C1 segment of cervical spinal cord (tissue), 14 donors: ENCODE measurements at regions not wholly inside any gene's neighbourhood (a gene's known extent, or its start where the extent isn't known, plus 50 kb on each side); places are given as distances from the start of the nearest gene placed in this dataset.

Experiments
- DNase-seq, 14 donors: peaks; one replicate each; lab custom pipeline; 2025; lab: John Stamatoyannopoulos, UW

DNA sequence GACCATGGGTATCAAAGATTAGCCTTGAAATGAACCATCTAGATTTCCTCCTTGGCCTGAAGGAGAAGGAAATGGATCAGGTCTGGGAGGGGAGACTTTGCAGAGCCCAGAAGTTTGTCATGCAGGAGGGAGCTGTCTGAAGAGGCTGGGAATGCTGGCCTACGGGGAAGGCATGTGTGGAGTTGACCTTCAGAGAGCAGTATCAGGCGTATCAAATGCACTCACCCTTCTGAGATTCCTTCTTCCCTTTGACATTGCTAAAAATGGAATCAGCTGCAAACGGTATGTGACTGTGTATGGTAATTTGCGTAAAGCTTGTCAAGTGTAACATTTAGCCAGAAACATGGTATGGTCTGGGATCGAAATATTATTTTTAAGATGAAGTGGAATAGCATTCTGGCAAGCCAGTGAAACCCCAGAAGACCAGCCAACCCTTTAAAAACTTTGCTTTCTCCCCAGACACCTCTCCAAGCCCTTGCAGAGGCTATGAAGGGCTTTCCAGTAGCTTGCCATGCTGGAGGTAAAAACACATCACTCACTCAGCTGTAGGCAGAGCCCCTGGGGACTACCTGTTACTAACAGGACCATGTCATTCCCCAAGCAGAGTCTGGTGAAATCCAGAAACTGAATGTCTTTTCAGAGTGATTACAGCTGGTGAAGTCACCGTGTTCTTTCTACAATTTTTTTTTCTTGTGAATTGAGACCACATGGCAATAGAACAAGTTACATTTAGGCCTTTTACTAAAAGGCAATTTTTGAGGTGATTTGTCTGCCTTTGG, 174.7 kb upstream of the SLC24A5 start:
- DNase-seq, result no peak

DNA sequence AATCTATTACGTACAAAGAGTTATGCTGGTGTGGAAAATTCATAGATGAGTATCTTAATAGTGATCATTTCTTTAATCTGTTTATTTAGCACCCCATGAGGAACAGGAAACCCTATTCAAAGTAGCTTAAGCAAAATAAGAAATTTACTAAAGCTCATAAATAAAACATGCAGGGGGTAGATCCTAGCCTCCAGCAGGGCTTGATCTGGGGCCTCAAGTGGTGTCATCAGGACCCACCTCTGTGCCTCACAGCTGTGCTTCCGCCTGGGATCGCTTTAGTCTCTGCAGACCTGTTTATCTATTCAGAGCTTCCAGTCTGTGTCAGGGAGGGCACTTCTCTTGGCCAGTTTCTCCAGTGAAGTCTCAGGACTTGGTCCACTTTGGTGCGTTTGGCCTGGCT, 171.0 kb upstream of the SLC24A5 start:
- no peak for DNase-seq

DNA sequence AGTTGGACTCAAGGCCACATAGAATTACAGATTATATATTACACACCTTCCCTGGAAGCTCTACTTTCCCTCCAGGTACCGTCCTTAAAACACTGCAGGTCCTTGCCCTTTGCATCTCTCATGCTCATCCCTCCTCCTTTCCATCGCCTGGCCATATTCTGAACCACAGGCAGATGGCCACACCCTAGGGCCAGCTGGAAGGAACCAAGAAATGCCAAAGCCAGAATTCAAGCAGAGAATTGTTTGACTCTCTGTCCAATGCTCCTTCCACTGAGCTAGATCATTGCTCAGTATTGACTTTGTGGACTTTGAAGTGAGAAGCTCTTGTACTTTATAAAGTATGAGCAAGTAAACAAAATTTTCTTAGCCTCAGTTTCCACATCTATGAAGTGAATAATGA, 170.3 kb upstream of the SLC24A5 start:
- peak in 1 of 14 donors; percentile 3 for DNase-seq

DNA sequence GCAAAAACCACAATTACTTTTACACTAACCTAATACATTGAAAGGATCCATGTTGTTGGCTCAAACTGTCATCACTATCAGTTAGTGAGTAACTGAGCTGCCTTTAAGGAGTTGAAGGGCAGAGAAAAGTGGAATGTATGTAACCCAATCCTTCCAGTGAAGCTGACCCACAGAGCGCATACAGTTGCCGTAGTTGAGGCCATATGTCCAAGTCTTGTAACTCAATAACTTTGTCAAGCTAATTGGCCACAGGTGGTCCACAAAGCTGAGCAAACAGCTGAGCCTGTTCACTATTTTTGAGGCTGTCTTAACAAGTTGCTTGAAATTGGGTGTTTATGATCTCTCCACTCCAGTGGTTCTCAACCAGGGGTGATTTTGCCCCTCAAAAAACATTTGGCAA, 169.0 kb upstream of the SLC24A5 start:
- no peak for DNase-seq

DNA sequence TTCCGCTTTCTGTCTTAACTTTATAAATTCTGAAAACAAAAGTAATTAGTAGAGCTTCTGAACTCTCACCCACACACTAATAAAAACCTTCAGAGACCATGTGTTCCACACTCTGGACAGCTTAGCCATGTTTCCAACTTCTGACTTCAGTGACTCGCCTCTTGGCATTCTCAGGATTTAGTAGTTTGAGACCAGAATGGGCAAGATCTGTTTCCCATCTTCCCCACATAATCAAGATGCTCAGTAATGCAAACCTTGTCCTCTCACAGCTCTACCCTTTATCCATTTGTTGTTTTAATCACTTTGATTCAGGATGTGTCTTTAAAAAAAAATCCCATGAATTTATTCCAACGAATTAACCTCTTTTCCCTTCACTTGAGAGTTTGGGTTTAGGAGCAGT, 166.6 kb upstream of the SLC24A5 start:
- no peak for DNase-seq

DNA sequence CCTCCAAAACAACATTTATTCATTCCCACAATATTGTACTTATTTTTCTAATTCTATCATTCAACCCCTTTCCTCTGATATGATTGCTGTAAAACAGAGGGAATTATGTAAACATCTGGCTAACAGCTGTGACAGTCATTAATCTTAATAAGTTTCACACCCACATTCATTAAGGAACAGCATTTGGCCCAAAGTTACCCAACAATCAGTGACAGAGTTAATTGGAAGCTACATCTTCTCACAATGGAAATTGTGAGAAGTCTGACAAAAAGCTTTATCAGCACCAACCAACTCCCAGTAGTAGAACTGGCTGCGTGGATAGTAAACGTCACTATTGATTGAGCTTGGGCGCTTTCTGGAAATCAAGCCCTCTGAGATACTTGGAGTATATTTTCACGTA, 165.8 kb upstream of the SLC24A5 start:
- DNase-seq, result no peak

DNA sequence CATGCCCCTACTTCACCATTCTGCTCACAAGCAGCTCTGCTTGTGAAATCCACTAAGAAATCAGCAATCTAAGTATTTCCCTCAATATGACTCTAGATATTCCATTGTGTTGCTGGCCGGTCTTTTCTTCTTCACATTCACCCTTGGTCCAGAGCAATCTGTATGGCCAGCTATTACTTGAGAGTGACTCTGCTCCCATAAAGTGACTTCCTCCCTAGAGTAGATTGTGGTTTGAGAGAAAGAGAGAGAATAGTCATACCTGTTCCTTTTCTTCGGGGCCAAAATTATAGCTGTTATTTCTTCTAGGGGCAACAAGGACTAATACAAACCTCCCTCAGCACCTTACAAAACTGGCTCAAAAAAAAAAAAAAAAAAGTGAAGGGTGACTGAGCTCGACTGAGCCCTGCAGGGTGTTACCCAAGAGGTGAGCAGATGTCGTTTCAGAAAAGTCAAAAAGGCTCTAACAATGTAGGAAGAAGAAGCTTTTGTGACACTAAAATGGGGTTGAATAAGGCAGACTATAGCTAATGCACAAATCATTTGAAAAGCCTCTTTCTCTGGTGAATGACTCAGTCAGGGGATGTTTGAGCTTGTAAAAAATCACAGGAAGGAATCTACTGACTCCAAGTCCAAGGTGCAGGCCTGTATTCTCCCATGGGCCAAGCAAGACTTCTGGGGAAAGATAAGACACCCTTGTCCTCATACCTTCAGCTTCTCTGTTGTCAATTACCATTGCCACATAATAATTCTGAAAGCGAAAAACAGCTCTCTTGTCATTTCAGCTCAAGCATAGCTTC, 161.0 kb upstream of the SLC24A5 start:
- DNase-seq, result no peak

DNA sequence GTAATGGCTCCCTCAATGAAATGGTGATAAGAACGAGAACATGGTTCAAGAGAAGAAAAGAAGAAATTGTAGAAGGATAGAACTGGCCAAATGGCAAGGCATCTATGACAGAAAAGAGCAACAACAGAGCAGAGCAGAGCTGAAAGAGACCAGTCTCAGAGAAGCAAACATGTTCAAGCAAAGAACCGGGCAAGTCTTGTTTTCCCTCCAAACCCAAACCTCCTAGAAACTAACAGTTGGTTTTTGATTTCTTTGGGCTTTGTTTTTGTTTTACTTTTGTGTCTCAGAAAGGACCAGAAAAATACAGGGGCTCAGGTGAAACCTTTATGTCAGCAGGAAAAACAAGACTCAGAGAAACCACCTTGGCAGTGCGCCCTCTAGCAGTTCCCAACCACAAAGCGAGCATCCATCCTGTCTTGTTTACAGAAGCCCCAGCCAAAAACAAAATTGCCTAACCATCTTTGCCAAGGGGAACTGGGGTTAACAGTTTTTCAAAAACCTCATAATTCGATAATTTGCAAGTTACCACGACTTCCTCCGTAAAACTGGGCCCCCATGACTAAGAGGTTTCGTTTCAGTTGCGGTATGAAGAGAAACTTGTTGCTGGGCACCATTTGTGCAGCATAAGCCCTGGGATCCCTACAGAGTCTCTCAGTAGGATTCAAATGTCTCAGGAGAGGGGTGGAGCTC, 159.2 kb upstream of the SLC24A5 start:
- DNase-seq, result no peak

DNA sequence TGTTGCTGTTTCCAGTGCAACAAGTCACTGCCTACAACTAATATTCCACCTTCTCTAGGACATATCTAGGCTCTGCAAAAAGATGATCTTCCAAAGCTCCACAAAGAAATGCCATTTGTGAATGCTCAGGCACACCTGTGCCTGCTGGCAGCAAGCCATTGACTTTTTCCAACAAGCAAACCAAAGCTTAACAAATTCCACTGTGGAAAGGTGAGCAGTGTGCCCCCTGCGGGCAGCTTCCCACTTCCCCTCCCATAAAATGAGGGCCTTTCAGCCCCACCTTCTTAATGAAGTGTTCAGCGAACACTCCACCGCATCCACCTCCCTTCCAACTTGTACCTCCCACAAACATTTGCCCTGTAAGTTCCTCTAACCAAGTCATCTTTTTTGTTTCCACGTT, 157.5 kb upstream of the SLC24A5 start:
- no peak for DNase-seq

DNA sequence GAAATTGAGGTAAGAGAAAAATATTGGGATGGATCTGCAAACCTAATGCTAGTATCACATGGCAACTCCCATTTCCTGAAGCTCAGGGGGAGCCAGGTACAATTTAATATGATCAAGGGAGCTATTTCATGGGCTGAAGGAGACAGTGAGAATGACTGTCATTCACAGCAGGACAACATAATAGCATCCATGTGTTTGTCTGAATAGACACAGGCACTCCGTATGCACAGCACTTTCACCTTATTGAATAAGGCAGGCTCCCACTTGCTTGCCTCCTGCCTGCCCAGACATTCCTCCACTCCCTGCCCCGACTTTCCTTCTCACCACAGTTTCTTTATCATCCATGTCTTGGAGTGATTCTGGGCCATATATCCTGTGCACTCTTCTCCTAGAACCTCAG, 156.6 kb upstream of the SLC24A5 start:
- DNase-seq, result no peak

DNA sequence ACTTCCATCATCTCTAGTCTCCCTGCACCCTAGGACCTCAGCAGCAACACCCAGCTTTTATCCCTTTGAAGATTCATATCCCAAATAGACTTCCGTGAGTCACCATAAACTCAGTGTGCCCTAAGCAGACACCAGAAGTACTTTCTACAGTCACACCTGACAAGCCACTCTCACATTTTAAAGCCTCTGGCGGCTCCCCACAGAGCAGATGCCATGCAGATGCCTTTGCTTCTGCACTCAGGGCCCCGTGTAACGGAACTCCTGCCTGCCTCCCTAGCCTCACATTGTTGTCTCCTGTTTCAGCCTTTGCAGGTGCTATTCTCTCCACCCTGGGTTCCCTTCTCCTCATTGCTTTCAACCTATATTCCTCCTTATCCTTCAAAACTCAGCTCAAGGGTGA, 155.5 kb upstream of the SLC24A5 start:
- no peak for DNase-seq

DNA sequence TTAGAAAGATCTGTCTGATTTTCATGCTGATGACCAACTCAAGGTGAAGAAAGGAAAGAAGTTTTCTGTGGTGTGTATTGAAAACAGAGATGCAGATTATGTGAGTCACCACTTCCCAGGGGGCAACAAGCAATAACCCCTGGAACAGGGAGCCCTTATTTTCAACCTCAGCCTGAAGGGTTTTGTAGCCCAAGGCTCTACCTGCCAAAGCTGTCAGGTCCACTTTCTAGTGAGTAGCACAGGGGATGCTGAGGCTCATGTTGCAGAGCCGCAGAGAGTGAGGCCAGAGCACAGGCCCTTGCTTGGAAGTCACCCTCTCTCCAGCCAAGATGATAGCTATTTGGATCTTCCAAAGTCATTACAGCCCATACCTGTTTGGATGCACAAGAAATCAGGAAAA, 152.2 kb upstream of the SLC24A5 start:
- no peak for DNase-seq

DNA sequence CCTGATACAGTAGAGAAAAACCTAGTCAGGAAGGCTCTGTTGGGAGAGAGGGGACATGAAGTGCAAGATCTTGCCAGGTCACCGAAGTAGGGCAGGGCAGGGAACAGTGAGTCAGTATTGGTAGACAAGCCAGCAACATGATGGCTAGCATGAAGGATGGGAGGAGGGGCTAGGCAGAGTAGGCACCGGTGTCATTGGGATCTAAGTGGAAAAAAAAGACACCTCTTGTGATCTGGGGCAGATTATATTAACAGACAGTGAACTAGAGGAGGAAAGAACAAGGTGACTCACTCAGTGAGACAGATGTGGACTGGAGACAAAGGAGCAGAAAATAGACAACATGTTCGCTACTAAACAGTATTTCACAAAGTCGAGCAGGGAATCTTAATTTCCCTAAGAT, 149.2 kb upstream of the SLC24A5 start:
- no peak for DNase-seq

DNA sequence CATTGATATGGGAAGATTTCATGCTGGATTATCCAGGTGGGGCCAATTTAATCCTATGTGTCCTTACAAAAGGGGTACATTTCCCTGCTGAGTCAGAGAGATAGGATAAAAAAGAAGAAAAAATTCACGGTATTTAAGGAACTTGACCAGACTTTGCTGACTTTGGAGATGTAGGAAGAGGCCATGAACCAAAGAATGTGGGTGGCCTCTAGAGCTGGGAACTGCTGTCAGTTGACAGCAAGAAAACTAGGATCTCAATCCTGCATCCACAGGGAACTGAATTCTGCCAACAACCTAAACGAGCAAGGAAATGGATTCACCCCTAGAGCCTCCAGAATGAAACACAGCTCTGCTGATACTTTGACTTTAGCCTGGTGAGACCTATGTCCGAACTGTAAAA, 148.1 kb upstream of the SLC24A5 start:
- DNase-seq, result no peak

DNA sequence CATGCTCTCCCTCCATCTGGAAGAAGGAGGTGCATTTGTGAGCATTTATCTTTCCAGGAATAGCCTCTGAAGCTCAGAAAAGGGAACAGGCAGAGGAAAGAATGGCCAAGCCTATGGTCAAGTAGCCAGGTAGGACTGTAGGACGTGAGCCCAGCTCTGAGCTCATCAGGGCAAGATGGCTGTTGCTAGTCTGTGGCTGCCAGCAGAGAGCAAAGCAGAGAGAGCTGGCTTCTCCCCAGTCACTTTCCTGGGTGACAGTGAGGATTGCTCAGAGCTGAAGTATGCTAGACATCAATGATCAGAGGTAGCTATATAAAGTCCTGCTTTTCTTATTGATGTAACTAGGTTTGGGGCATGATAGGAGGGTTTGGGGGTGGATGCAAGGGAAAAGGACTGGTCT, 146.1 kb upstream of the SLC24A5 start:
- DNase-seq, result no peak

DNA sequence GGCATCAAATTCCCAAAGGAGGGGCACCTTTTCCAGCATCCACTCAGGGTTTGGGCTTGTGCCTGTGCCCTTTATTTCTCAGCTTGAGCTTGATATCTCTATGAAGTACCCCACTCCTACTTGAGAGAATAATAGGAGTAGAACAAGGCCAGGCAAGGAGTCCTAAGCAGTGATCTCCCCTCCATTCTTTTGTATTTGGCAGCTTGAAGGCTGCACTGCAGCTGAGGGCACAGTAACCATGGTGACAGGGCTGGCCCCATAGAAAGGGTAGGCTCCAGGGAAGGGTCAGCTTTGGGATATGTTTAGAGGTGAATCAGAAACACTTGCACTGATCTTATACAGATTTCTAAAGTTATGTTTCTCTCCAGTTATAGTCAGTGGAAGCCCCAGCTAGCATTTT, 145.4 kb upstream of the SLC24A5 start:
- DNase-seq, result no peak

DNA sequence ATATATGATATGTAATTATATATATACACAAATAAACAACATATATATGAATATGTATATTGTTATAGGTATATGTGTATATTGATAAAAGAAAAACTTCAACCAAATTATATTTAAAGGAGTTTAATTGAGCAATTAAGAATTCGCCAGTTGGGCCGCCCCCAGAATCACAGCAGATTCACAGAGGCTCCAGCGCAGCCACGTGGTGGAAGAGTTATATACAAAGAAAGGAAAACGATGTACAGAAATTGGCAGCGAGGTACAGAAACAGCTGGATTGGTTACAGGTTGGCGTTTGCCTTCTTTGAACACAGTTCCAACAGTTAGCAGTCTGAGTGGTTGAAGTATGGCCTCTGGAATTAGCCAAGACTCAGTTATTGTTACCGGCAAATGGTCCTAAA, 137.3 kb upstream of the SLC24A5 start:
- DNase-seq, result no peak

DNA sequence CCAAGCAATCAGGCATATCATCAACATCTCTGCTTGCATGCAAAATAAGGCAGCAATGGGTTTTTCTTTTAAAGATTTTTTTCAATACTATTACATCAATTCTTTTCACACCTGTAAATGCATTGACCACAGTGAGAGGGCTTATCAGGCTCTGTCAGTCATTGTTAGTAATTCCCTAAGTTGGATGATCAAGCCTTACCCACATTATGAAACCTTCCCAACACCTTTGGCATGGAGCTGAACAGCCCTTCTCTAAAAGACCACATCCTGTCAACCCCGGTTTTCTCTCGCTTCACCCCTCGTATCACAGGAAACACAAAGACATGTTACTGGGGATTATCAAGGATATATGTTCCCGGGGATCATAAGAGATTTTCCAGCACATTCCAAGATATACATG, 135.2 kb upstream of the SLC24A5 start:
- no peak for DNase-seq

DNA sequence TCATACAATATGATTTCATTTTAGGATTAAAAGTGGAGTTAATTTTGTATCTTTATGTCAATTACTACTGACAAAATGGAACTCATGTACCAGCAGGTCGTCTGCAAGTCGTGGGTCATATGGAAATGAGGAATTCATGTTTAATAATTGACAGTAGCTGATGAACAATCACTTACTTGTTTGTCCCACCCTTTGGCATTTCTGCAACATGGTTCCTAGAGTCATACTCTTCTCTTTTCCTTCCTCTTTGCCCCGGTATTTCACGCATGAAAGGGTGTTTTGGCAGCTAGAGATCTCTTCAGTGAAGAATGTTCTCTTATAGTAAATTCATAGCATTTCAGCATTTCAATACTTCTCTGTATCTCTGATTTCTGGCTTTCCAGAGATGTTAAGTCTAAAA, 133.3 kb upstream of the SLC24A5 start:
- no peak for DNase-seq

DNA sequence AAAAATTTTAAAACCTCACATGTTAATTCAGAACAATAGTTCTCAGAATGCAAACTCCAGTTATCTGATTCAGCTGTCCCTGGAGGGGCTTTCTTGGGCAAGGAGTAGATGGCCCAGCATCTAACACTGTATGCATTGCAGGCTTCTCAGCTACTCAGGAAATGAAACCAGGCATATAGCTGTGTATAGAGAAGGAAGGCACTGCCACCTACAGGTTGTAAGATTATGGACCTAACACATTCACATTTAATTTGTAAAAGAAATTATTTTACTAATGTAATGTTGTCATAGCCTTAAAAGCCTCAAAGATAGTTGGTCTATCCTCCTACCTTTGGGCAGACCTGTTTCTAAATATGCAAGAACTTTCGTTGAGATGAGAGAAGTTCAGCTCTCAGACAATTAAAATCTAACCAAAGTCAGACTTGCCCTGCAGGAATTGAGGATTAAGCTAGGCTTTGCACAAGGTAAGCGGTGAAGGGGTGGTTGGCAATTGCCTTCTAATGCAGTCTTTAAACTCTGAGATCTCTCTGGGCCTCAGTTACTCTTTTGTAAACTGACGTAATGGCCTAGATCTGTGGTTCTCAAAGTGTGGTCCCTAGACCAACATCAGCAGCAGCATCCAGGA, 132.8 kb upstream of the SLC24A5 start:
- DNase-seq, result peak in 9 of 14 donors; percentile 1 to 30 (median 11)

DNA sequence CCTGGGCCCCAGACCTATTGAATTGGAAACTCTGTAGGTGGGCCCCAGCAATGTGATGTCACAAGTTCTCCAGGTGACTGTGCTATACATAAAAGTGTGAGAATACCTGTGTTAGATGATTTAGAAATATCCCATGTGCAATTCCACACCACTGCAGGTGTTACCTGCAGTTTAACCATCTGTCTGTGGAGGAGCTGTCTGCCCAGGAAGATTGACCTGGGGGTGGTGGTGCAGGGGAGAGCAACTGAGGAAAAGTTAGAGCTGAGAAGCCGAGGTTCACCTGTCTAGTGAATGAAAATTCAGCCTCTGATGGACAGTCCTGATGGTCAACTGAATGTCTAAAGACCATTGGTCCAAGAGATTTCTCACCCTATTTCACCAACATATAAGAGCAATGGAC, 132.2 kb upstream of the SLC24A5 start:
- no peak for DNase-seq

DNA sequence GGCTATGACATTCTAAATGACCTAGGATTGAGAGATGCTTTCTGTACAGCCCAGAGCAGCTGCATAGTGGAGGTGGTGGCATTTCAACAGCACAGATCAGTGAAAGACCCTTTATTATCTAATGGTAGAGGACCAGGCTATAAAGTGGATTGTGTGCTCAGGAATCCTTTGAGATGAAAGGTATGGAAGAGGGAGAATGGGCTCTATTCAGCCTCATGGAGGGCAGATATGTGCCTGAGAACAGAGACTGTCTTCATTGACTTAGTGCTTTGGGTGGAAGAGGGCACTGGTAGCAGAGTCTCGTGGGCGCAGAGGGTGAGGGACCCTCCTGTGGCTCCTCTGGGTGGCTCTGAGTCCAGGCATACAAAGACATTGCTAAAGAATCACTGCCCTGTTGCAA, 130.0 kb upstream of the SLC24A5 start:
- no peak for DNase-seq
